Pancreas (tissue), 10 donors: ENCODE measurements at regions not wholly inside any gene's neighbourhood (a gene's known extent, or its start where the extent isn't known, plus 50 kb on each side); places are given as distances from the start of the nearest gene placed in this dataset.

ENCODE experiments used
- ATAC-seq, 4 donors: fragments of 200-7000 bp; cut with Tn5 transposase; one replicate each; pipeline versions ENCODE4 v1.8.0 to v1.9.1; 2020; ENCODE audit warnings: mild to moderate bottlenecking in 4 of 4, moderate library complexity in 4 of 4
- DNase-seq, 6 donors: peaks; one replicate each; pipeline ENCODE4 v3.0.0-alpha.2; 2020
- FAIRE-seq: peaks from 2 replicates; lab custom pipeline; 2012; peaks lifted over from hg19 to GRCh38; lab: Jason Lieb, UNC
- H3K27ac ChIP-seq, 4 donors: fragments of 200-600 bp; sonication (generic); 1 replicate in 3 of 4; 2 replicates in 1 of 4; pipeline versions ENCODE4 v1.5.0 to v1.8.0; 2020
- H3K27me3 ChIP-seq, 4 donors: fragments of 200-600 bp; one replicate each; pipeline ENCODE4 v1.8.0; 2021
- H3K36me3 ChIP-seq, 3 donors: fragments of 200-600 bp; sonication (generic) in 1 of 3; one replicate each; pipeline versions ENCODE4 v1.5.0 to v1.8.0; 2020 to 2021
- H3K4me1 ChIP-seq, 3 donors: fragments of 200-600 bp; one replicate each; pipeline ENCODE4 v1.8.0; 2021
- H3K4me3 ChIP-seq, 4 donors: fragments of 200-600 bp; sonication (generic) in 2 of 4; one replicate each; pipeline versions ENCODE4 v1.5.0 to v1.8.0; 2020 to 2021
- H3K9me3 ChIP-seq, 4 donors: fragments of 200-600 bp; one replicate each; pipeline ENCODE4 v1.8.0; 2021
- WGBS, 2 donors: extraction: QIAGEN DNeasy Blood & Tissue Kit; methylation state at CpG; one replicate each; pipeline ENCODE4 v1.1.7; 2013; 5-methylcytosine and 5-hydroxymethylcytosine counted together
- intact Hi-C, 3 donors: fragments of 100-400 bp; cut with DNase I; formaldehyde crosslinking; loops; one replicate each; pipeline versions ENCODE4 v1.11.1 to v1.14.2; 2022
- TF ChIP-seq, protein P1 (sequence below), 4 donors: fragments of 200-600 bp; sonication (generic) in 3 of 4; IDR thresholded peaks; one replicate each; pipeline versions ENCODE4 v1.5.0 to v1.8.0; 2021; ENCODE audit warnings: antibody characterized with exemption in 4 of 4
- donor health status: healthy with polysubstance abuse.
- donor health status: DM: no; HTN: no; CAD: no; lungs with moderate emphysema.
- donor health status: DM: no; HTN: no; CAD: no.
- donor health status: control.
- donor health status: control.
- donor health status: Bipolar disorder and iron deficiency.
- donor health status: DM: yes; HTN: yes; CAD: no.
- donor health status: DM: no; HTN: no; CAD: no.
- donor health status: DM: no; HTN: no; CAD: no.
- donor health status: DM: yes; HTN: yes; CAD: no.

DNA sequence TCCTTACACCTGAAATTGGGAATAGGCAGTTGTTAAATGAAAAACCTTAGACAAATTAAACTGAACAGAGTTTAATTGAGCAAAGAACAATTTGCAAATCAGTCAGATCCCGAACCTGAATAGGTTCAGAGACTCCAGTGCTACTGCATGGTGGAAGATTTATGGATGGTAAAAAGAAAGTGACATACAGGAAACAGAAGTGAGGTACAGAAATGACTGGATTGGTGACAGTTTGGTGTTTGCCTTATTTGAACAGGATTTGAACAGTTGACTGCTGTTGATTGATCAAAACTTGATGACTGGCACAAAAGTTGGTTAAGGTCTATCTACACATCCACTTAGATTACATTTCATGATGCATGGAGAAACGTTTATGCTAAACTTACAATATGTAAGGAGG, 248.8 kb downstream of the HNMT start:
- Histone ChIP-seq H3K4me3 (no peak overlapping the region), H3K9me3 (no peaks in the 10 kb centered on the region), H3K27ac (no peak overlapping the region), H3K27me3 (no peaks in the 10 kb centered on the region), H3K4me1 (no peaks in the 10 kb centered on the region), H3K36me3 (no peaks in the 10 kb centered on the region)
- no peak for DNase-seq
- 65 to 67% methylated on average over 2 of the region's 2 CpGs for WGBS, 2 donors
- no peak for ATAC-seq
- TF ChIP-seq, protein P1, sequence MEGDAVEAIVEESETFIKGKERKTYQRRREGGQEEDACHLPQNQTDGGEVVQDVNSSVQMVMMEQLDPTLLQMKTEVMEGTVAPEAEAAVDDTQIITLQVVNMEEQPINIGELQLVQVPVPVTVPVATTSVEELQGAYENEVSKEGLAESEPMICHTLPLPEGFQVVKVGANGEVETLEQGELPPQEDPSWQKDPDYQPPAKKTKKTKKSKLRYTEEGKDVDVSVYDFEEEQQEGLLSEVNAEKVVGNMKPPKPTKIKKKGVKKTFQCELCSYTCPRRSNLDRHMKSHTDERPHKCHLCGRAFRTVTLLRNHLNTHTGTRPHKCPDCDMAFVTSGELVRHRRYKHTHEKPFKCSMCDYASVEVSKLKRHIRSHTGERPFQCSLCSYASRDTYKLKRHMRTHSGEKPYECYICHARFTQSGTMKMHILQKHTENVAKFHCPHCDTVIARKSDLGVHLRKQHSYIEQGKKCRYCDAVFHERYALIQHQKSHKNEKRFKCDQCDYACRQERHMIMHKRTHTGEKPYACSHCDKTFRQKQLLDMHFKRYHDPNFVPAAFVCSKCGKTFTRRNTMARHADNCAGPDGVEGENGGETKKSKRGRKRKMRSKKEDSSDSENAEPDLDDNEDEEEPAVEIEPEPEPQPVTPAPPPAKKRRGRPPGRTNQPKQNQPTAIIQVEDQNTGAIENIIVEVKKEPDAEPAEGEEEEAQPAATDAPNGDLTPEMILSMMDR (IDR thresholded peaks at IDR 0.05), result no peak
- FAIRE-seq, result no peak
- intact Hi-C loops, result no loop called here

DNA sequence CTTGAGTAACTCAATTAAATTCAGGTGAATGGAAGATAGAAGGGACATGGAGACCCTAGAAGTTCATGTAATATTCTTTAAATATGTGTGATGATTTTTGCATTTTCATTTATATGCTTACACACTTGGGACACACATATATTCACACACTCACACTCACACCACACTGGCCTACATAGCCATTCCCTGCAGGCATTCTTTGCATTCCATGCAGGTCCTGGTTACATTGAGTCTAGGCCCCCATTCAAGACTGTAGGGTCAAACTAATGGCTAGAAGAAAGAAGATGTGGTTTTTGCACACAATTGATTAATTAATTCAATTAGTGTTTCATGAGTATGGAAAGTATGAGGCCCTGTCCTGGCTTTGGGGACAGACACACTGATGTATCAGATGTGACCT, 249.4 kb downstream of the HNMT start:
- Histone ChIP-seq H3K4me1 (no peaks in the 10 kb centered on the region), H3K4me3 (no peak overlapping the region), H3K27ac (no peak overlapping the region), H3K36me3 (no peaks in the 10 kb centered on the region), H3K9me3 (no peaks in the 10 kb centered on the region), H3K27me3 (no peaks in the 10 kb centered on the region)
- DNase-seq, result no peak
- intact Hi-C loops, result no loop called here
- TF ChIP-seq, protein P1 (IDR thresholded peaks at IDR 0.05), result no peak
- no peak for FAIRE-seq
- no peak for ATAC-seq

DNA sequence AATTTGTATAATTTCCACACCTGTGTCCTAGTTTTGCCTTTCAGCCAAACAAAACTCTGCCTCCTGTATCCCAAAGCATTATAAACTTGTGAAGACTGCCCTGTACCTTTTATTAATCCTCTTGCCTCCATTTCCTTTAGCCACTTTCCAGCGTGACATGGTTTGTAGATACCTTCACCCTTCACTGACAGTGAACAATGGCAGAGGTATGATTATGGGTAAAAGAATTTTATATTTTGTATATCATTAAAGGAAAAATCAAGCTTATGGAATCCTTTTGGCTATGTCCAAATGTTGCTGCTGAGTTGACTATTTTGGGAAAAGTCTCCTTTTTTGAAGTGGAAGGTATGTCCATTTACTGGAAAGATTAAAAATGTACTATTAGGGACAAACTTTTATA, 251.7 kb downstream of the HNMT start:
- no peaks in the 10 kb centered on the region for H3K27me3 ChIP-seq
- no peak for ATAC-seq
- no peak for FAIRE-seq
- intact Hi-C loops, result no loop called here
- no peak overlapping the region for H3K27ac ChIP-seq
- no peak overlapping the region for H3K4me3 ChIP-seq
- no peaks in the 10 kb centered on the region for H3K9me3 ChIP-seq
- H3K36me3 ChIP-seq, result no peaks in the 10 kb centered on the region
- 46 to 89% methylated on average over 1 of the region's 1 CpG for WGBS, 2 donors
- TF ChIP-seq, protein P1 (IDR thresholded peaks at IDR 0.05), result no peak
- H3K4me1 ChIP-seq, result no peaks in the 10 kb centered on the region
- DNase-seq, result no peak

DNA sequence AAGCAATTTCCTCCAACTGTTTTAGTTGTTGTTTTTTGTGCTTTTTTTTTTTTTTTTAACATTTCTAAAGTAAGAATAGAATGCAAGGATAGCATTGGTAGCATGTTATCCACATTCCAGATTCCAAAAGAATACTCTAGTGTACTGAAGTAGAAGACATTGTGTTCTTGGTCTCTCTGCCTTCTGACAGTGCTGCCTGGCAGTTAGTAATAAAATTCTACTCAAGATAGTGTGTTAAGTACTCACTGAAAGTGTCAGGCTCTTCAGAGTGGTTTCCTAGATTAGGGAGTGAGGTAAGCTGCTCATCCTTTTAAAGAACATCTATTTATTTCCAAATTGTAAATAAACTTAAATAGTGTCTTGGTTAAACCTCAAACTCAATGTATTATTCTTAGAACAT, 253.7 kb downstream of the HNMT start:
- ATAC-seq (no peak), FAIRE-seq (no peak), DNase-seq (no peak)
- Histone ChIP-seq H3K27ac (no peak overlapping the region), H3K27me3 (no peaks in the 10 kb centered on the region), H3K36me3 (no peaks in the 10 kb centered on the region), H3K9me3 (no peaks in the 10 kb centered on the region), H3K4me3 (no peak overlapping the region), H3K4me1 (no peaks in the 10 kb centered on the region)
- TF ChIP-seq, protein P1 (IDR thresholded peaks at IDR 0.05), result no peak
- intact Hi-C loops, result no loop called here

DNA sequence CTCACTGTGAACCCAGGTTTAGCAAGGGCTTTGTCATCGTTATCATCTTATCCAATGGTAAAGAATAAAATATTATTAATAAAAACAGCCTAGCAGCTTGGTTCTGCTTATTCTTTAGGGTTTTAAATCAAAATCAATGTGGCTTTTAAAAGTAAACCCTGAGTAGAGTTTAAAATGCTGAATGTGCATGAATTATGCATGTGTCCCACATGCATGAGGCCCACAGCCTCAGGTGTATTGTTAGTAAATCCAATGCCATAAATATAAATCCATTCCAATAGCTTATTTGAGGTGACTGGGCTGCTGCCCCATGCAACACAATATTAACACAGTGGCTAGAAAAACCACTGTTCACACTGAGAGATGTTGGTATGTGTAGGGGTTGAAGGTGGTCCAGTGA, 254.1 kb downstream of the HNMT start:
- intact Hi-C loops, result no loop called here
- TF ChIP-seq, protein P1 (IDR thresholded peaks at IDR 0.05), result no peak
- Histone ChIP-seq H3K4me3 (no peak overlapping the region), H3K27me3 (no peaks in the 10 kb centered on the region), H3K4me1 (no peaks in the 10 kb centered on the region), H3K9me3 (no peaks in the 10 kb centered on the region), H3K27ac (no peak overlapping the region), H3K36me3 (no peaks in the 10 kb centered on the region)
- 94 to 100% methylated on average over 1 of the region's 1 CpG for WGBS, 2 donors
- no peak for FAIRE-seq
- DNase-seq, result no peak
- ATAC-seq, result no peak
